ENCODE measurements at regions not wholly inside any gene's neighbourhood (a gene's known extent, or its start where the extent isn't known, plus 50 kb on each side); places are given as distances from the start of the nearest gene placed in this dataset.

DNA sequence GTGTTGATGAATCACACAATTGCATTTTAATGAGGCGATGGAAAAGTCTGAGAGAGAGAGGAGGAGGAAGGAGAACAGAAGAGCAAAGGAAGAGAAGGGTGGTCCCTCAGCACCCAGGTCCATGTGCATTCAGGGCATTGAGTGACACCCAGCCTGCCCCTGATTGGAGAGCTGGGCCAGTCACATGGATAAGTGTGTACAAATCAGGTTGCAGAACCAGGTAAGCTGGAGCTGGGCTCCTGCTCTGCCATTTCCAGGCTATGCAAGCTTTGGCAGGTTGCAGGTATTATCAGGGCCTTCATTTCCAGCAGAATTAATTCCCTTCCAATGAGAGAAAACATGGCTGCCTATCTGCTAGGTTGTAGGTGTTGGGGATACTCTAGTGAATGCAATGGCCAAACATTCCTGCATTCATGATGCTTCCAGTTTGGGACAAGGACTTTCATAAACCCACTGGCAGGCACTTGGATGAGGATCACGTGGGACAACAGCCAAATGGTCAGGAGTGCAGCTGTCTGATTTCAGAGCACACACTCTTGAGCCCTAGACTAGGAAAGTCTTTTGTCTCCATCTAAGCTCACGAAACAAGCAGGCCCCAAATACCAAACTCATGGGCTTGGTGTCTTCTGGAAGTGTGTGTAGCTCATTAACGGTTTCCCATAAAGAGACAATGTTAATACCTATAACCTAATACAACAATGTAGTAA is 577.9 kb upstream of the CDH5 start:
- no peak for DNase-seq (ENCODE audit: extremely low read depth, low read depth)
- TF ChIP-seq, protein P1, sequence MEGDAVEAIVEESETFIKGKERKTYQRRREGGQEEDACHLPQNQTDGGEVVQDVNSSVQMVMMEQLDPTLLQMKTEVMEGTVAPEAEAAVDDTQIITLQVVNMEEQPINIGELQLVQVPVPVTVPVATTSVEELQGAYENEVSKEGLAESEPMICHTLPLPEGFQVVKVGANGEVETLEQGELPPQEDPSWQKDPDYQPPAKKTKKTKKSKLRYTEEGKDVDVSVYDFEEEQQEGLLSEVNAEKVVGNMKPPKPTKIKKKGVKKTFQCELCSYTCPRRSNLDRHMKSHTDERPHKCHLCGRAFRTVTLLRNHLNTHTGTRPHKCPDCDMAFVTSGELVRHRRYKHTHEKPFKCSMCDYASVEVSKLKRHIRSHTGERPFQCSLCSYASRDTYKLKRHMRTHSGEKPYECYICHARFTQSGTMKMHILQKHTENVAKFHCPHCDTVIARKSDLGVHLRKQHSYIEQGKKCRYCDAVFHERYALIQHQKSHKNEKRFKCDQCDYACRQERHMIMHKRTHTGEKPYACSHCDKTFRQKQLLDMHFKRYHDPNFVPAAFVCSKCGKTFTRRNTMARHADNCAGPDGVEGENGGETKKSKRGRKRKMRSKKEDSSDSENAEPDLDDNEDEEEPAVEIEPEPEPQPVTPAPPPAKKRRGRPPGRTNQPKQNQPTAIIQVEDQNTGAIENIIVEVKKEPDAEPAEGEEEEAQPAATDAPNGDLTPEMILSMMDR (IDR thresholded peaks at IDR 0.05; ENCODE audit: low read depth, low read length, missing control alignments) = no peak

DNA sequence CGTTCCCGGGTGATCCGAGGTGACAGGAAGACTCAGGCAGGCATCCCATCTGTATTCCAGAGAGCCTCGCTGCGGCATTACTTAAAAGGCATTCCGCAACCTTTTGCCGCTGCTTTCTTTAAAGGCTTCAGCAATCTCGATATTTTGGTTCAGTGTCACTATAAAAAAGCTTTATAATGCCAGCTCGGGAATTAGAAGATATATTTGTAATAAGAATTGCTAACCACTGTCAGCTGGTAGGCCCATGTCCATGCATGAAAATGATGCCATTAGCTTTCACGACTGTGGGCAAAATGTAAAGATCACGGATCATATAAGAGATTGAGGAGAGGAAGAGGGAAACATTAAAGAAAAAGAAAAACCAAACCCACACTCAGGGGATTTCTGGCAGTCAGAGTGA is 578.6 kb upstream of the CDH5 start:
- TF ChIP-seq, protein P1 (IDR thresholded peaks at IDR 0.05; ENCODE audit: low read depth, low read length, missing control alignments) = no peak
- no peak overlapping the region for H3K4me3 ChIP-seq (replicated peaks; ENCODE audit: low read depth, low read length)
- no peak for DNase-seq (ENCODE audit: extremely low read depth, low read depth)

More for the DNA sequence above, 577.9 kb upstream of the CDH5 start:
- no peak overlapping the region for H3K4me3 ChIP-seq (replicated peaks; ENCODE audit: low read depth, low read length)

DNA sequence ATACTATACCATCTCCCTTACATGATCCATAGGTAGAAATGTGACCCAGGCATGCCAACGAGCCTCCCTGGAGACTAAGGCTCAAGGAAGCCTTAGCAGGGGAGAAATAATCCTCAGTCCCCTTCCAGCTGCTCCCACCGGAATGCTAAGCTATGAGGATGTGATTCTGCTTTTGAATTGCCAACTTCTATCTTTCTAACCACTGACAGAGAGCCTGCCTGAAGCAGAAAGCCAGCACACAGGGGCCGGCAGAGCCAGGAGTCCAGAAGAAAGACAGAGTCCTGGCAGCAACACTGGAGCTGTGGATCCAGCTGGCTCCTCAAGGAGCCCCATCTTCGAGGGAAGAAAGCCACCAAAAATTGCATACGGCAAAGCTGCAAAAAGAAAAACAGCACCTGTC is 579.6 kb upstream of the CDH5 start:
- no peak for DNase-seq (ENCODE audit: extremely low read depth, low read depth)
- no peak overlapping the region for H3K4me3 ChIP-seq (replicated peaks; ENCODE audit: low read depth, low read length)
- TF ChIP-seq, protein P1 (IDR thresholded peaks at IDR 0.05; ENCODE audit: low read depth, low read length, missing control alignments) = no peak

DNA sequence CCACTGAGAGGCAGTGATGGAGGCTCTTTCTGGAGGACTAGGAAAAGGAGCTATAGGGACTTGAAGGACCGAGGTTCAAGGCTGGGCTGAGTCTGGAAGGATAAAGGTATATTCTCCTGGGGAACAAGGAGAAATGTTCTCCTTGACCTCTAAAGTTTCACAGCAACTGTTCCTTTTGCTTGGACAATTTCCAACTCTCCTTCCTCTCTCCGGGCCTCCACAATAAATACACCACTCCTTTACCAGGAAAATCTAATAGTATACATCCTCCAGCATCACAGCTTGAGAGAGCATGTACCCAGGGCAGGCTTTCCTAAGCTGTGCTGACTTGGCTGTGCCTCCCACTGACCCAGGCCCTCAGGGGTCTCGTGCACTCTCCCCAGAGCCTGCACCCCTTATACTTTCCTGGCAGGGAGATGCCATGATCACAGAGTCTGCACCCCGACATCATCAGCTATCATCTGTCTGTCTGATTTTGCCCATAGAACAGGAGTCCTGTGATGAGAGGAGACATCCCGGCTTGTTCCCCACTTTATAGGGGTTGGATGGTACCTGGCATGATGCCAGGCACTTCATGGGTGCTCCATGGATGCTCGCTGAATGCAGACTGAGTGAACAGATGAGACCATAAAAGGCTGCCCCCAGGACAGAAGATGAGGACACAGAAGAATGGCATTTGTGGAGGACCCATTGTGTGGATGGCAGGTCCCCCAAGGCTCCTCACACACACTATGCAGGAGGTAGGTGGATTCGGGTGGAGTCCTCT is 582.6 kb upstream of the CDH5 start:
- no peak overlapping the region for H3K4me3 ChIP-seq (replicated peaks; ENCODE audit: low read depth, low read length)
- DNase-seq (ENCODE audit: extremely low read depth, low read depth) = no peak
- TF ChIP-seq, protein P1 (IDR thresholded peaks at IDR 0.05; ENCODE audit: low read depth, low read length, missing control alignments) = no peak

DNA sequence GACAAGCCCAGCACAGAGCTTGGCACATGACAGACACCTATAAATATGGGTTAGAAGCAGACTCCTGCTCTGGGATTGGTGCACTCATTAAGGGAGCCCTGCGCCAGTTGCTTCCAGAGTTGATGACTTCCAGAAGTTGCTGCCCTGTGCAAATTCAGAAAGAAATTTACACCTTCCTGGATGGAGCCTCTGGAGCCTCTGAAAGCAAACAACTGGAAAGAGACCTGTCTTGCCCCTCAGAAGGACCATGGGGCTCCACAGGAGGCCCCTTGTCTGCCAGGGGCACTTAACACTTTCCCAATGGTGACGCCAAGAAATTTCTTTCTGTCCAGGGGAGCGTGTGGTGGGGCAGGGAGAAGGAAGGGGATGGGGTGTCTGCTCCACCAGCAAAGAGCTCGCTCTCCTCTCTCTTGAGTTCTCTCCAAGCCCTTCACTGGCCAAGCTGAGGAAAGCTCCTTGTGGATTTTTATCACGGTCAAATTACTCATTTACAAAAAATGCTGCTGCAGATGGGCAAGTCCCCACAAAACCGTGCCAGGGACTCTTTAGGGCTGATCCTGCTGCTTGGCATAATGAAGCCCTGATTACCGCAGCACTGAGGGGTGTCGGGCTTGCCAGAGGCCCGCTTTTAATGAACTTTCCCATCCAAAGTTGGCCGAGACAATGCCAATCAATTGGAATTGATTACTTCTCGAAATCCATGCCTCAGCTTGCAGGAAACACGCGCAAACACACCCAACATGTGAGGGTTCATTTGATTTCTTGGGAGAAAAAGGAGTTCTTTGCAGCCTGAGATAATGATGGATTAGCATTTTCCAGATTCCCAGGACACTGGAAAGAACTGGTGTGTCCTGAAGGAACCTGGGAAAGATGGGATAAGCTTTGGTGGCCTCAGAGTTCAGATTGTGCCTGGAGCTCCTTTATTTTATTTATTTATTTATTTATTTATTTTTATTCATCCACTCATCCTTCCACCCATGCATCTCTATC is 583.6 kb upstream of the CDH5 start:
- H3K4me3 ChIP-seq (replicated peaks; ENCODE audit: low read depth, low read length) = no peak overlapping the region
- TF ChIP-seq, protein P1 (IDR thresholded peaks at IDR 0.05; ENCODE audit: low read depth, low read length, missing control alignments) = no peak
- peak; percentile 61 for DNase-seq (ENCODE audit: extremely low read depth, low read depth)

DNA sequence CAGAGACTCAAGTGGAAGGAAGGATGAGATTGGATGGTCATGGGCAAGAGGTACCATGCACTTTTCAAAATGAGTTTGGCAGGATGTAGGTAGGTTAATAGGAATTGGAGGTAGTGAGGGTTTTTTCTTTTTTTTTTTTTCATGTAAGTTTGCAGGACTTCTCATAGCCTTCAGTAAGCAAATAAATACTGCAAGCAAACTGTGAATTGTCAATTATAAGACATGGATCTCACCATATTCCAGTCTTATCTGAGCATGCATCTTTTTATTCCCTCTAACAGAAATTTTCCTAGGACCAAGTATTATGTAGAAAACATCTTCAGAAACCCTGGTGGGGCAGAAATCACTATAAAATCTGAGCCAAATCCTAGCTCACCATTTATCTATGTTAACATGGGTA is 584.6 kb upstream of the CDH5 start:
- H3K4me3 ChIP-seq (replicated peaks; ENCODE audit: low read depth, low read length) = no peak overlapping the region
- DNase-seq (ENCODE audit: extremely low read depth, low read depth) = no peak
- TF ChIP-seq, protein P1 (IDR thresholded peaks at IDR 0.05; ENCODE audit: low read depth, low read length, missing control alignments) = no peak
